SU-DHL-6 (cell line): ENCODE measurements at regions not wholly inside any gene's neighbourhood (a gene's known extent, or its start where the extent isn't known, plus 50 kb on each side); places are given as distances from the start of the nearest gene placed in this dataset.

Experiments
- H2AFZ ChIP-seq: fragments of 200-600 bp; sonication (generic); 2 replicates; pipeline ENCODE4 v1.6.1; 2014; ENCODE audit warnings: low read depth, mild to moderate bottlenecking, moderate library complexity, mixed read lengths, antibody characterized with exemption, low read length; ENCODE audit not compliant: severe bottlenecking
- H3F3A ChIP-seq: fragments of 200-600 bp; shearing (Covaris generic); 2 replicates; pipeline ENCODE4 v1.6.0; 2016; ENCODE audit warnings: antibody characterized with exemption, mild to moderate bottlenecking; ENCODE audit not compliant: insufficient read depth
- H3K27ac ChIP-seq: fragments of 200-600 bp; sonication (generic); 2 replicates; pipeline ENCODE4 v1.5.1; 2016; ENCODE audit warnings: low read depth, mild to moderate bottlenecking, low read length, moderate library complexity, mixed read lengths
- H3K27me3 ChIP-seq: fragments of 200-600 bp; sonication (generic), shearing (Covaris generic); 2 replicates; pipeline ENCODE4 v1.6.0; 2014; ENCODE audit warnings: mild to moderate bottlenecking, low read length
- H3K36me3 ChIP-seq: fragments of 200-600 bp; sonication (generic); 2 replicates; pipeline ENCODE4 v1.6.1; 2014; ENCODE audit warnings: mild to moderate bottlenecking, low read length, mixed read lengths
- H3K4me2 ChIP-seq: fragments of 300-600, 200-600 bp; shearing (Covaris generic), sonication (generic); 2 replicates; pipeline ENCODE4 v1.6.0; 2014; ENCODE audit warnings: low read length, low read depth, mild to moderate bottlenecking; ENCODE audit not compliant: poor library complexity, severe bottlenecking
- H3K4me3 ChIP-seq: fragments of 200-600 bp; sonication (generic); 2 replicates; pipeline ENCODE4 v1.5.1; 2014; ENCODE audit warnings: antibody characterized with exemption, low read length, mild to moderate bottlenecking, mixed read lengths; ENCODE audit not compliant: insufficient read depth, poor library complexity, severe bottlenecking
- H3K79me2 ChIP-seq: fragments of 200-600 bp; sonication (generic); 2 replicates; pipeline ENCODE4 v1.6.1; 2014; ENCODE audit warnings: mild to moderate bottlenecking, low read length, moderate library complexity; ENCODE audit not compliant: insufficient read depth
- H3K9ac ChIP-seq: fragments of 200-600 bp; sonication (generic); 2 replicates; pipeline ENCODE4 v1.7.0; 2014; ENCODE audit warnings: mild to moderate bottlenecking, low read length
- H3K9me2 ChIP-seq: fragments of 200-600 bp; sonication (generic); replicated peaks from 2 replicates; pipeline ENCODE4 v1.6.1; 2014; ENCODE audit warnings: low read length; ENCODE audit not compliant: insufficient read depth
- H3K9me3 ChIP-seq: fragments of 200-600 bp; sonication (generic); 2 replicates; pipeline ENCODE4 v1.6.1; 2014; ENCODE audit warnings: low read length, mixed read lengths; ENCODE audit not compliant: insufficient read depth
- H4K20me1 ChIP-seq: fragments of 200-600 bp; sonication (generic); 2 replicates; pipeline ENCODE4 v1.6.1; 2014; ENCODE audit warnings: low read depth, mild to moderate bottlenecking, antibody characterized with exemption, low read length, moderate library complexity, mixed read lengths
- CTCF ChIP-seq: fragments of 200-600 bp; sonication (generic); IDR thresholded peaks from one replicate; pipeline ENCODE4 v1.5.1; 2017; ENCODE audit warnings: antibody characterized with exemption, mild to moderate bottlenecking, low read length, moderate library complexity; ENCODE audit not compliant: insufficient read depth, poor library complexity, severe bottlenecking
- EZH2phosphoT487 ChIP-seq: fragments of 200-600 bp; sonication (generic), shearing (Covaris generic); conservative IDR thresholded peaks from 2 replicates; pipeline ENCODE4 v1.6.1; 2018; ENCODE audit warnings: mild to moderate bottlenecking, antibody characterized with exemption, low read length, moderate library complexity, mixed read lengths

GRCh38 chr11:109892321-109892794 lies 200.8 kb upstream of the ZC3H12C start:
- Histone ChIP-seq H4K20me1 (no peaks in the 10 kb centered on the region), H2AFZ (no peak overlapping the region), H3K36me3 (no peaks in the 10 kb centered on the region), H3K27me3 (no peaks in the 10 kb centered on the region), H3K79me2 (no peaks in the 10 kb centered on the region), H3K9me2 (no peaks in the 10 kb centered on the region), H3K9me3 (no peaks in the 10 kb centered on the region), H3F3A (no peaks in the 10 kb centered on the region), H3K4me3 (no peak overlapping the region), H3K9ac (no peak overlapping the region), H3K27ac (no peak overlapping the region), H3K4me2 (no peak overlapping the region)
- TF ChIP-seq EZH2phosphoT487 = no peak
- TF ChIP-seq CTCF = no peak

- H3K4me3 ChIP-seq = no peak overlapping the region
- no peak for TF ChIP-seq CTCF
- TF ChIP-seq EZH2phosphoT487 = no peak
- H2AFZ ChIP-seq = no peak overlapping the region
- H3K9me3 ChIP-seq = no peaks in the 10 kb centered on the region
- H3K36me3 ChIP-seq = no peaks in the 10 kb centered on the region
- no peaks in the 10 kb centered on the region for H3K9me2 ChIP-seq
- no peaks in the 10 kb centered on the region for H3F3A ChIP-seq
- no peaks in the 10 kb centered on the region for H3K27me3 ChIP-seq
- H4K20me1 ChIP-seq = no peaks in the 10 kb centered on the region
- no peak overlapping the region for H3K9ac ChIP-seq
- no peak overlapping the region for H3K27ac ChIP-seq
- no peaks in the 10 kb centered on the region for H3K79me2 ChIP-seq
- no peak overlapping the region for H3K4me2 ChIP-seq
Observed at GRCh38 chr11:109894242-109894641, 198.9 kb upstream of the ZC3H12C start.

- H4K20me1 ChIP-seq = no peaks in the 10 kb centered on the region
- H3K4me2 ChIP-seq = no peak overlapping the region
- no peak for TF ChIP-seq CTCF
- no peak for TF ChIP-seq EZH2phosphoT487
- no peak overlapping the region for H3K4me3 ChIP-seq
- no peaks in the 10 kb centered on the region for H3K9me3 ChIP-seq
- no peaks in the 10 kb centered on the region for H3K79me2 ChIP-seq
- no peaks in the 10 kb centered on the region for H3K27me3 ChIP-seq
- H3K9ac ChIP-seq = no peak overlapping the region
- H3K27ac ChIP-seq = no peak overlapping the region
- H3K9me2 ChIP-seq = no peaks in the 10 kb centered on the region
- no peaks in the 10 kb centered on the region for H3F3A ChIP-seq
- no peaks in the 10 kb centered on the region for H3K36me3 ChIP-seq
- no peak overlapping the region for H2AFZ ChIP-seq
Observed at GRCh38 chr11:109898592-109898991, 194.6 kb upstream of the ZC3H12C start.
